T-helper 2 cell treated with Interferon-gamma antibody and Interleukin-4, amounts not matched to agents 100 ng/mL and 5 ng/mL, for 36 hours (primary cell): ENCODE measurements at regions not wholly inside any gene's neighbourhood (a gene's known extent, or its start where the extent isn't known, plus 50 kb on each side); places are given as distances from the start of the nearest gene placed in this dataset.
"Not testable (repeated sequence)": the region's sequence is repeated elsewhere in the genome, so short reads cannot be mapped to it uniquely, and the experiment has no call there.

Source experiments
- intact Hi-C: fragments of 100-400 bp; cut with micrococcal nuclease; formaldehyde crosslinking; loops from one replicate; pipeline ENCODE4 v1.15.1; 2023

GRCh38 chr5:164482351-164482750 is 976.9 kb downstream of the MAT2B start:
- intact Hi-C loops: no loop called here

- intact Hi-C loops: no loop called here
Observed at GRCh38 chr5:164484948-164485347, 979.5 kb downstream of the MAT2B start.

GRCh38 chr5:164487939-164488338 is 982.5 kb downstream of the MAT2B start:
- intact Hi-C loops: no loop called here

- intact Hi-C loops: no loop called here
Observed at GRCh38 chr5:164497311-164498064, 992.1 kb downstream of the MAT2B start.

GRCh38 chr5:164498438-164498837 is 993.0 kb downstream of the MAT2B start:
- intact Hi-C loops: no loop called here

- intact Hi-C loops: no loop called here
Observed at GRCh38 chr5:164500856-164501255, 995.4 kb downstream of the MAT2B start.

- intact Hi-C loops: no loop called here
Observed at GRCh38 chr5:164501344-164501743, 995.9 kb downstream of the MAT2B start.

GRCh38 chr5:164504141-164504772 is 998.8 kb downstream of the MAT2B start:
- intact Hi-C loops: loop anchor here (1.0 kb wide), 1 partner anchor 491 kb away; no protein-coding TSS in a partner anchor

GRCh38 chr5:164505791-164506190 is 1000.4 kb downstream of the MAT2B start:
- intact Hi-C loops: no loop called here

GRCh38 chr5:164518067-164518740 is 1012.8 kb downstream of the MAT2B start:
- intact Hi-C loops: no loop called here

GRCh38 chr5:164518741-164519080 is 1013.3 kb downstream of the MAT2B start:
- intact Hi-C loops: no loop called here

- intact Hi-C loops: no loop called here
Observed at GRCh38 chr5:164532235-164532900, 1026.9 kb downstream of the MAT2B start.

DNA sequence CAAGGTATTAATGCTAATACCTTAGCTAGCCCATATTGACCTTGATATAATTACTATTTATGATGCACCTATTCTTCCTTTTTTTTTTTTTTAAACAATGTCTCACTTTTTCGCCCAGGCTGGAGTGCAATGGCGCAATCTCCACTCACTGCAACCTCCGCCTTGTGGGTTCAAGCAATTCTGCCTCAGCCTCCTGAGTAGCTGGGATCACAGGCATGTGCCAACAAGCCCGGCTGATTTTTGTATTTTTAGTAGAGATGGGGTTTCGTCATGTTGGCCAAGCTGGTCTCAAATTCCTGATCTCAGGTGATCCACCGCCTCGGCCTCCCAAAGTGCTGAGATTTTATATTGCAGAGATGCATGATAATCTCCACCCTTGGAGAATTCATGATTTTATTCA is 1028.0 kb downstream of the MAT2B start:
- intact Hi-C loops: not testable (repeated sequence)

GRCh38 chr5:164540174-164540573 is 1034.8 kb downstream of the MAT2B start:
- intact Hi-C loops: no loop called here

DNA sequence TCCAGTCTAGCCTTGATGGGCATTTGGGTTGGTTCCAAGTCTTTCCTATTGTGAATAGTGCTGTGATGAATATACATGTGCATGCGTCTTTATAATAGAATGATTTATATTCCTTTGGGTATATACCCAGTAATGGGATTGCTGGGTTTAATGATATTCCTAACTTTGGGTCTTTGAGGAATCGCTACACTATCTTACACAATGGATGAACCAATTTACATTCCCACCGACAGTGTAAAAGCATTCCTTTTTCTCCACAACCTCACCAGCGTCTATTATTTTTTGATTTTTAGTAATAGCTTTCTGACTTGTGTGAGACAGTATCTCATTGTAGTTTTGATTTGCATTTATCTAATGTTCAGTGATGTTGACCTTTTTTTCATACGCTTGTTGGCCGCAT is 1040.1 kb downstream of the MAT2B start:
- intact Hi-C loops: no loop called here

GRCh38 chr5:164553851-164554250 is 1048.4 kb downstream of the MAT2B start:
- intact Hi-C loops: no loop called here

- intact Hi-C loops: no loop called here
Observed at GRCh38 chr5:164555809-164556208, 1050.4 kb downstream of the MAT2B start.

DNA sequence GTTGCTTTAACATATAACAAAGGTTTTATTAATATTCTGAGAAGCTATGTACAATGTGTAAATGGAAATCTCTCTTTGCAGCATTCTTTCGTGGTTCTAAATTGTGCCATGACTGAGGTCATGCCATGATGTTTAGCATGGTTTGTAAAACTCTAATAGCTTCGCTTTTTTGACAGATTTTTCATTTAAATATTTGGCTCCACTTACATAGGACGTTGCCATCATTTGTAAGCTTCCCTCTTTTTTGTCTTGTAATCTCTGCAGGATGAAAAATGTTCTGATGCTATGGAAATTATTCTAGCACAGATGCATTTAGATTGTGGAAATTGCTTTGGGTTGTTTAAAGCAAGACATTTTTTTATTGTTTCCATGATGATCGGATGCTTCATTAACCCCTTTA is 1054.8 kb downstream of the MAT2B start:
- intact Hi-C loops: no loop called here

GRCh38 chr5:164561933-164562872 is 1056.8 kb downstream of the MAT2B start:
- intact Hi-C loops: no loop called here

DNA sequence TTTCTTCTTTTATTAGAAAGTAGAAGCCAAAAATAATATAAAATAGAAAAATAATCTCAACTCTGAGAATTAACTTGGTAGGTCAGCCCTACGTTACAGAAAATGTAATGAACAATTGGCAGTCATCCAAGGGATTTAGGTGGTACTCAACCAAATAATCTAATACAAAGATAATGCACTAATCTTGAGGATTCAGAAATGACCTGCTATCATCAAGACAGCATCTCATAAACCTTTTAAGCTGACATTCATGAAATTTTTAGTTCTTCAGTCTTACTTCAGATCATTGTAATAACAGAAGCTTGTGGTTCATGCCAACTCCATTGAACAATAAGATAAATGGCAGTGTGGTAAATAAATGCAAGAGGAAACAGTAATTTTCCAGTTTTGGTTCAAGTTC is 1058.0 kb downstream of the MAT2B start:
- intact Hi-C loops: no loop called here

DNA sequence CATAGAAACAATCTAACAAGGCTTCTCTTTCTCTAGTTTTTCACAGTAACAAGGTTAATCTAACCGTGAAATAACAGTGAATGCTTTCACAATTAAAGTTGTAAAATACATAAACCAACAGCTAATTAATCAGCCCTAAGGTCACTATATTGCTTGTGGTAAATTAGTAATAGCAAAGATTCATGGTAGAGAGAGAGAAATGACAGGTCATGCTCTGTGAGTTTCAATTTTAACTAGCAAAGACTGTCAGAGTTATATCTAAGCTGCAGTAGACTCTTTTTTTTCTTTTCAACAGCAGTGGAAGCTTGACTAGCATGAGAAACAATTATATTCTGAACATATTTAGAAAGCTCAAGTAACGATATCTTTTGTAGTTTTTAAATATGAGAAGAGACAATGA is 1068.0 kb downstream of the MAT2B start:
- intact Hi-C loops: no loop called here
